ENCODE measurements at regions not wholly inside any gene's neighbourhood (a gene's known extent, or its start where the extent isn't known, plus 50 kb on each side); places are given as distances from the start of the nearest gene placed in this dataset.

DNA sequence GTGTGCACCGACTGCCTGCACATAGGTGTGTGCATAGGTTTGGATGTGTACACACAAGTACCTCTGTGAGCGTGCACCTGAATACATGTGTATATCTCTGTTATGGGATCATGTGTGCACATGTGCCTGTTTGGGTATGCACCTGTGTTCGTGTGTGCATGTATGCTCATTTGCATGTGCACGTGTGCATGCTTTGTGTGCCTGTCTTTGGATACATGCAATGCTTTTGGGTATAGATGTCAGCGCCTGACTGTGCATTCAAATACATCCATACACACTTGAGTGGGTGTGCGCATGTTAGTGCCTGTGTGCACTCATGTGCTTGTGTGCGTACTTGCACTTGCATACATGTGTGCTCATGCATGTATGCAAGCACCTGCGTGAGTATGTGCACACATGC, 258.1 kb downstream of the IRX2 start:
- peaks cover 2% of the 10 kb centered on the region for H3K27me3 Mint-ChIP-seq (ENCODE audit: unreplicated experiment)
- no peak overlapping the region for H3K27ac Mint-ChIP-seq (ENCODE audit: unreplicated experiment)
- TF ChIP-seq, protein P1, sequence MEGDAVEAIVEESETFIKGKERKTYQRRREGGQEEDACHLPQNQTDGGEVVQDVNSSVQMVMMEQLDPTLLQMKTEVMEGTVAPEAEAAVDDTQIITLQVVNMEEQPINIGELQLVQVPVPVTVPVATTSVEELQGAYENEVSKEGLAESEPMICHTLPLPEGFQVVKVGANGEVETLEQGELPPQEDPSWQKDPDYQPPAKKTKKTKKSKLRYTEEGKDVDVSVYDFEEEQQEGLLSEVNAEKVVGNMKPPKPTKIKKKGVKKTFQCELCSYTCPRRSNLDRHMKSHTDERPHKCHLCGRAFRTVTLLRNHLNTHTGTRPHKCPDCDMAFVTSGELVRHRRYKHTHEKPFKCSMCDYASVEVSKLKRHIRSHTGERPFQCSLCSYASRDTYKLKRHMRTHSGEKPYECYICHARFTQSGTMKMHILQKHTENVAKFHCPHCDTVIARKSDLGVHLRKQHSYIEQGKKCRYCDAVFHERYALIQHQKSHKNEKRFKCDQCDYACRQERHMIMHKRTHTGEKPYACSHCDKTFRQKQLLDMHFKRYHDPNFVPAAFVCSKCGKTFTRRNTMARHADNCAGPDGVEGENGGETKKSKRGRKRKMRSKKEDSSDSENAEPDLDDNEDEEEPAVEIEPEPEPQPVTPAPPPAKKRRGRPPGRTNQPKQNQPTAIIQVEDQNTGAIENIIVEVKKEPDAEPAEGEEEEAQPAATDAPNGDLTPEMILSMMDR (IDR thresholded peaks at IDR 0.05; ENCODE audit: partially characterized antibody, unreplicated experiment) = no peak
- H3K36me3 Mint-ChIP-seq (ENCODE audit: unreplicated experiment) = peaks cover 4% of the 10 kb centered on the region
- no peaks in the 10 kb centered on the region for H3K4me1 Mint-ChIP-seq (ENCODE audit: low read depth, unreplicated experiment)
- no peak overlapping the region for H3K4me3 Mint-ChIP-seq (ENCODE audit: unreplicated experiment)
- no peaks in the 10 kb centered on the region for H3K9me3 Mint-ChIP-seq (ENCODE audit: unreplicated experiment)
- DNase-seq = no peak

DNA sequence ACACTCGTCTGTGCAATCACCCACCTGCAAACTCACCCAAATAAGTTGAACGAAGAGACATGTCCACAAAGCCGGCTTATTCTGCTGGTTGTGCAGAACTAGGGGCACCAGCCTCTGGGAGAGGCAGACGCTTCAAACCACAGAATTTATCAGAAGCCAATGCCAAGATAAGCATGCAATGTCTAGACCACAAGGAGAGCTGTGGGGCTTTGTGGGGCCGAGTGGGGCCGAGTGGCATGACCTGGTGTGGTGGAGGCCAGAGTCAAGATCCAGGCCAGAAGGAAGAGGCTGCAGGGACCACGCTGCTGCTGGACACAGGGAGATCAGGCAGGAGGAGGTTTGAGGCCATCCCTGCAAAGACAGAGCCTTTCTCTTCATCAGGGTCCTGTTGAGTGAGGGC, 259.0 kb downstream of the IRX2 start:
- Mint-ChIP-seq H3K4me1 (ENCODE audit: low read depth, unreplicated experiment) (no peaks in the 10 kb centered on the region), H3K27ac (ENCODE audit: unreplicated experiment) (no peak overlapping the region), H3K9me3 (ENCODE audit: unreplicated experiment) (no peaks in the 10 kb centered on the region), H3K4me3 (ENCODE audit: unreplicated experiment) (no peak overlapping the region), H3K36me3 (ENCODE audit: unreplicated experiment) (peaks cover 4% of the 10 kb centered on the region), H3K27me3 (ENCODE audit: unreplicated experiment) (peaks cover 2% of the 10 kb centered on the region)
- no peak for DNase-seq
- TF ChIP-seq, protein P1 (IDR thresholded peaks at IDR 0.05; ENCODE audit: partially characterized antibody, unreplicated experiment) = no peak

DNA sequence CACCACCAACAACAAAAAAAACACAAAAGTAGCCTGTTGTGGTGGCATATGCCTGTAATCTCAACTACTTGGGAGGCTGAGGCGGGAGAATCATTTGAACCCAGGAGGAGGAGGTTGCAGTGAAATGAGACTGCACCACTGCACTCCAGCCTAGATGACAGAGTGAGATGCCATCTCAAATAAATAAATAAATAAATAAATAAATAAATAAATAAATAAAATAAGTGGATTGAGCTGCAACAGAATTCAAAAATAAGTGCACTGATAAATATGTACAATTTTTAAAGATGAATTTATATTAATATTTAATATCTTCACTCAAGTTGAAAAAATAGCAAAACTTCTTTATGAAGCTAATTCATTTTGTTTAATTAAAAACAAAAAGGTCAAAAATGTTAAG, 259.6 kb downstream of the IRX2 start:
- H3K4me1 Mint-ChIP-seq (ENCODE audit: low read depth, unreplicated experiment) = no peaks in the 10 kb centered on the region
- no peak overlapping the region for H3K4me3 Mint-ChIP-seq (ENCODE audit: unreplicated experiment)
- no peaks in the 10 kb centered on the region for H3K9me3 Mint-ChIP-seq (ENCODE audit: unreplicated experiment)
- DNase-seq = no peak
- no peak overlapping the region for H3K27ac Mint-ChIP-seq (ENCODE audit: unreplicated experiment)
- TF ChIP-seq, protein P1 (IDR thresholded peaks at IDR 0.05; ENCODE audit: partially characterized antibody, unreplicated experiment) = no peak
- H3K27me3 Mint-ChIP-seq (ENCODE audit: unreplicated experiment) = peaks cover 2% of the 10 kb centered on the region
- peaks cover 4% of the 10 kb centered on the region for H3K36me3 Mint-ChIP-seq (ENCODE audit: unreplicated experiment)

DNA sequence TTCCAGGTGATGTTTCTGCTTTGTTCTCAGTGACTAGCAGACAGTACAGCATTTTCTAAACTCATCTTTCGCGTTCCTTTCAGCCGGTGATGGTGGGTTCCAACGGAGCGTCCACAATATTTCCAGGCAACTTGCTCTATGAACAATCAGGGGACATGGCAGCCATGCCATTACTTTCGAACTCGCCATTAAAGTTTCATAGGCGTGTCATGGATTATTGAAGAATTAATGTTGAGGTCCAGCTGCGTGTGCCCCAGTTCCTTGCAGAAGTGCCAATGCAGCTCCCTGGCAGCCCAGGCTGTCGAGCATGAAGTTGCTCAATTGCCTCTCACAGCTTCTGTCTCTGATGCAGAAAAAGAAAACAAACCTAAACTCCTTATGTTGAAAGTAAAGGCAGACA, 262.2 kb downstream of the IRX2 start:
- H3K4me1 Mint-ChIP-seq (ENCODE audit: low read depth, unreplicated experiment) = no peaks in the 10 kb centered on the region
- peaks cover 9% of the 10 kb centered on the region for H3K36me3 Mint-ChIP-seq (ENCODE audit: unreplicated experiment)
- no peak for DNase-seq
- H3K27ac Mint-ChIP-seq (ENCODE audit: unreplicated experiment) = no peak overlapping the region
- H3K9me3 Mint-ChIP-seq (ENCODE audit: unreplicated experiment) = no peaks in the 10 kb centered on the region
- H3K27me3 Mint-ChIP-seq (ENCODE audit: unreplicated experiment) = peaks cover 2% of the 10 kb centered on the region
- no peak overlapping the region for H3K4me3 Mint-ChIP-seq (ENCODE audit: unreplicated experiment)
- TF ChIP-seq, protein P1 (IDR thresholded peaks at IDR 0.05; ENCODE audit: partially characterized antibody, unreplicated experiment) = no peak

DNA sequence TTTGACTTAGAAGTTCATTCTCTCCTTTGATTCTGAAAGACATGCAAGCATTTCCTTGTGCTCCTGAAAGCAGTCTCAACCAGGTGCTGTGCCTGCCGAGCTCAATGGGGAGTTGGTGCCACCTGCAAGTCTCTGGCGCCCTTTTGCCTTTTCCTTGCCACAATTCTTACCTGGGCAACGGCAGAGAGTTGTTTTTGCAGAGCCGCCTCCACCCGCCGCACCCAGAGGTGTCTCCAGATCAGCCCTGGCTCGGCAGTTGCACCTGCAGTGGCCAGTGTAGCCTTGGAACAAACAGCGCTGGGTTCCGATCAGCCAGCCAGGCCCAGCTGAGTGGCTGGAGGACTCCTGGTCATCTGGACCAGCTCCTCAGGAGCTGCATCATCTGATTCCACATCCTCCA, 262.9 kb downstream of the IRX2 start:
- Mint-ChIP-seq H3K4me1 (ENCODE audit: low read depth, unreplicated experiment) (no peaks in the 10 kb centered on the region), H3K9me3 (ENCODE audit: unreplicated experiment) (no peaks in the 10 kb centered on the region), H3K27me3 (ENCODE audit: unreplicated experiment) (peaks cover 2% of the 10 kb centered on the region), H3K27ac (ENCODE audit: unreplicated experiment) (no peak overlapping the region), H3K4me3 (ENCODE audit: unreplicated experiment) (no peak overlapping the region), H3K36me3 (ENCODE audit: unreplicated experiment) (peaks cover 9% of the 10 kb centered on the region)
- no peak for DNase-seq
- TF ChIP-seq, protein P1 (IDR thresholded peaks at IDR 0.05; ENCODE audit: partially characterized antibody, unreplicated experiment) = no peak

All from glutamatergic neuron (in vitro differentiated cells).